ENCODE measurements at regions not wholly inside any gene's neighbourhood (a gene's known extent, or its start where the extent isn't known, plus 50 kb on each side); places are given as distances from the start of the nearest gene placed in this dataset.

- Histone ChIP-seq H3K4me3 (ENCODE audit: low read depth in 2 of 2, low read length in 2 of 2) (no peak overlapping the region), H3K9me3 (ENCODE audit: control insufficient read depth, insufficient read depth, low read depth, low read length) (no peaks in the 10 kb centered on the region), H3K27me3 (ENCODE audit: control insufficient read depth, insufficient read depth, low read length) (no peaks in the 10 kb centered on the region), H3K27ac (ENCODE audit: low read length) (no peak overlapping the region), H3K36me3 (ENCODE audit: control insufficient read depth, insufficient read depth, low read length) (no peaks in the 10 kb centered on the region), H3K4me1 (ENCODE audit: control insufficient read depth, insufficient read depth, low read length) (no peaks in the 10 kb centered on the region)
- no peak for DNase-seq (ENCODE audit: low read depth, low spot score)
- in situ Hi-C loops (cut with HindIII; ENCODE audit: low pct_unique_long_range_greater_than_20kb, low sequenced_read_pairs) = no loop called here
- ChIA-PET POLR2A (no interaction called here), CTCF (no interaction called here)
- TF ChIP-seq POLR2AphosphoS5 (IDR thresholded peaks at IDR 0.05; ENCODE audit: low read depth, low read length) = no peak
- no peak for TF ChIP-seq TCF7L2 (IDR thresholded peaks at IDR 0.05; ENCODE audit: low read depth, low read length)
- TF ChIP-seq REST (IDR thresholded peaks at IDR 0.05; ENCODE audit: insufficient read depth in 1 of 2, low read depth in 2 of 2, low read length in 1 of 2) = no peak
- no peak for TF ChIP-seq CTCF (IDR thresholded peaks at IDR 0.05)
- TF ChIP-seq SIN3A (IDR thresholded peaks at IDR 0.05; ENCODE audit: borderline replicate concordance, insufficient read depth, low read depth, low read length) = no peak
- BruUV-seq (replicated peaks) = no TSS peak
- intact Hi-C loops (cut with micrococcal nuclease; ENCODE audit: unreplicated experiment) = no loop called here
- no peak for ATAC-seq
Observed at GRCh38 chr4:35201403-35201802, 1042.9 kb downstream of the ARAP2 start.

- ATAC-seq (no peak), DNase-seq (ENCODE audit: low read depth, low spot score) (no peak)
- Histone ChIP-seq H3K4me3 (ENCODE audit: low read depth in 2 of 2, low read length in 2 of 2) (no peak overlapping the region), H3K27ac (ENCODE audit: low read length) (no peak overlapping the region), H3K27me3 (ENCODE audit: control insufficient read depth, insufficient read depth, low read length) (no peaks in the 10 kb centered on the region), H3K36me3 (ENCODE audit: control insufficient read depth, insufficient read depth, low read length) (no peaks in the 10 kb centered on the region), H3K9me3 (ENCODE audit: control insufficient read depth, insufficient read depth, low read depth, low read length) (no peaks in the 10 kb centered on the region), H3K4me1 (ENCODE audit: control insufficient read depth, insufficient read depth, low read length) (no peaks in the 10 kb centered on the region)
- no TSS peak for BruUV-seq (replicated peaks)
- intact Hi-C loops (cut with micrococcal nuclease; ENCODE audit: unreplicated experiment) = no loop called here
- POLR2A ChIA-PET = no interaction called here
- TF ChIP-seq POLR2AphosphoS5 (IDR thresholded peaks at IDR 0.05; ENCODE audit: low read depth, low read length) (no peak), TCF7L2 (IDR thresholded peaks at IDR 0.05; ENCODE audit: low read depth, low read length) (no peak), CTCF (IDR thresholded peaks at IDR 0.05) (no peak), REST (IDR thresholded peaks at IDR 0.05; ENCODE audit: insufficient read depth in 1 of 2, low read depth in 2 of 2, low read length in 1 of 2) (no peak), SIN3A (IDR thresholded peaks at IDR 0.05; ENCODE audit: borderline replicate concordance, insufficient read depth, low read depth, low read length) (no peak)
- in situ Hi-C loops (cut with HindIII; ENCODE audit: low pct_unique_long_range_greater_than_20kb, low sequenced_read_pairs) = no loop called here
- CTCF ChIA-PET = no interaction called here
Observed at GRCh38 chr4:35216636-35217035, 1027.7 kb downstream of the ARAP2 start.

All from Panc1 (cell line).